ENCODE measurements at regions not wholly inside any gene's neighbourhood (a gene's known extent, or its start where the extent isn't known, plus 50 kb on each side); places are given as distances from the start of the nearest gene placed in this dataset.

- H3K27ac ChIP-seq: no peak overlapping the region
- TF ChIP-seq, protein P1, sequence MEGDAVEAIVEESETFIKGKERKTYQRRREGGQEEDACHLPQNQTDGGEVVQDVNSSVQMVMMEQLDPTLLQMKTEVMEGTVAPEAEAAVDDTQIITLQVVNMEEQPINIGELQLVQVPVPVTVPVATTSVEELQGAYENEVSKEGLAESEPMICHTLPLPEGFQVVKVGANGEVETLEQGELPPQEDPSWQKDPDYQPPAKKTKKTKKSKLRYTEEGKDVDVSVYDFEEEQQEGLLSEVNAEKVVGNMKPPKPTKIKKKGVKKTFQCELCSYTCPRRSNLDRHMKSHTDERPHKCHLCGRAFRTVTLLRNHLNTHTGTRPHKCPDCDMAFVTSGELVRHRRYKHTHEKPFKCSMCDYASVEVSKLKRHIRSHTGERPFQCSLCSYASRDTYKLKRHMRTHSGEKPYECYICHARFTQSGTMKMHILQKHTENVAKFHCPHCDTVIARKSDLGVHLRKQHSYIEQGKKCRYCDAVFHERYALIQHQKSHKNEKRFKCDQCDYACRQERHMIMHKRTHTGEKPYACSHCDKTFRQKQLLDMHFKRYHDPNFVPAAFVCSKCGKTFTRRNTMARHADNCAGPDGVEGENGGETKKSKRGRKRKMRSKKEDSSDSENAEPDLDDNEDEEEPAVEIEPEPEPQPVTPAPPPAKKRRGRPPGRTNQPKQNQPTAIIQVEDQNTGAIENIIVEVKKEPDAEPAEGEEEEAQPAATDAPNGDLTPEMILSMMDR (conservative IDR thresholded peaks at IDR 0.05): no peak
- no peak for TF ChIP-seq ZFX (IDR thresholded peaks at IDR 0.05)
These were observed 70.5 kb upstream of the SESN3 start for GRCh38 chr11:95301474-95301873.

GRCh38 chr11:95299078-95299679 is 68.2 kb upstream of the SESN3 start:
- no peak overlapping the region for H3K27ac ChIP-seq
- TF ChIP-seq ZFX (IDR thresholded peaks at IDR 0.05): no peak
- TF ChIP-seq, protein P1 (conservative IDR thresholded peaks at IDR 0.05): no peak

GRCh38 chr11:95297680-95298452 is 66.9 kb upstream of the SESN3 start:
- no peak overlapping the region for H3K27ac ChIP-seq
- TF ChIP-seq ZFX (IDR thresholded peaks at IDR 0.05): no peak
- TF ChIP-seq, protein P1 (conservative IDR thresholded peaks at IDR 0.05): no peak

- H3K27ac ChIP-seq: no peak overlapping the region
- TF ChIP-seq, protein P1 (conservative IDR thresholded peaks at IDR 0.05): no peak
- no peak for TF ChIP-seq ZFX (IDR thresholded peaks at IDR 0.05)
These were observed 65.6 kb upstream of the SESN3 start for GRCh38 chr11:95296621-95297025.

DNA sequence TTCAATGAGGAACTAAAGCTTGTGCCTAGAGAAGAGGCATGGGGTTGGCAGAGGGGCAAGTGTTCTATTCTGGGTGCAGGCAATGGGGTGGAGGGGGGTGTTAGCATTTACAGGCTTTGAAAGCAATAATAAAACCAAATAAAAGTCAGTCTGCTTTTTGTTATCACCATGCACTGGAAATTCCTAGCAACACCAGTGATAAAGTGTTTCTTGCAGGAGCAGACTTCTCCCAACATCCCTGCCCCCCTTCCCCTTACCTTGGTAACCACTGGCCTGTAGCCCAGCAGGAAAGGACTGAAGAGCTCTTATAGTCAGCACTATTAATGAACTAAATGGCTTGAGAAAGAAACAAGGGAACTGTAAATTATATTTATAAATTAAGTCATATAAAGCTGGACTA is 65.2 kb upstream of the SESN3 start:
- no peak overlapping the region for H3K27ac ChIP-seq
- TF ChIP-seq, protein P1 (conservative IDR thresholded peaks at IDR 0.05): no peak
- no peak for TF ChIP-seq ZFX (IDR thresholded peaks at IDR 0.05)

DNA sequence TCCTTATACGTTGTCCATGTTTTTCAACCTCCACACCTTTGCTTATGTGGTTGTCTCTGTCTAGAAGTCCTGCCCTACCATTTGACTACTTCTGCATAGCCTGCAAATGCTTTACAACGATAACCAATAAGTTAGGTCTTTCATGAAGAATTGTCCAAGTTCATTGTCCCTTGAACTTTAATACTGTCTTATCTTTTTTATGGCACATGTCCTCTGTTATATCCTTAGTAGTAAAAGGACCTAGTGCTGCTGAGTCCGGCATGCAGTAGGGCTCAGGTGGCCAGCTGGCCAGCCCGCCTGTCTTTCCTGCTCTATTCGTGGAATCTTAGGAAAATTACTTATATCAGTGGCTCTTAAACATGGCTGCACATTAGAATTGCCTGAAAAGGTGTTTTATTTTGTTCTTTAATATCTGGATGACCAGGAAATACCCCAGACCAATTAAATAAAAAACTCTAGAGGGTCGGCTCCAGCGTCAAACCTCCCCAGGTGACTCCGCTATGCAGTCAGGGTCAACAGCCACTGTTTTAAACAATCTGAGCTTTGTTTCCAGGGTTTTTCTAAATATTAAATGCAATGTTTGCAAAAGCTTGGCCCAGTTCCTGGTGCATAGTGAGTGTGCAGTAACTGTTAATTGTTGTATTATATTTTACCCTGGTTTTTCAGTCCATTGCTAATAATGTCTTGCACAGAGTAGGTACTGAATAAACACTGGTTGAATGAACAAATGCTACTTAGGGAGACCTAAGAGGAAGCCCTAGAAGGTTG is 64.6 kb upstream of the SESN3 start:
- TF ChIP-seq ZFX (IDR thresholded peaks at IDR 0.05): no peak
- TF ChIP-seq, protein P1 (conservative IDR thresholded peaks at IDR 0.05): no peak
- no peak overlapping the region for H3K27ac ChIP-seq

GRCh38 chr11:95294701-95295100 is 63.7 kb upstream of the SESN3 start:
- no peak overlapping the region for H3K27ac ChIP-seq
- TF ChIP-seq ZFX (IDR thresholded peaks at IDR 0.05): no peak
- TF ChIP-seq, protein P1 (conservative IDR thresholded peaks at IDR 0.05): no peak

Measured in C4-2B (cell line).